ENCODE measurements at regions not wholly inside any gene's neighbourhood (a gene's known extent, or its start where the extent isn't known, plus 50 kb on each side); places are given as distances from the start of the nearest gene placed in this dataset.

DNA sequence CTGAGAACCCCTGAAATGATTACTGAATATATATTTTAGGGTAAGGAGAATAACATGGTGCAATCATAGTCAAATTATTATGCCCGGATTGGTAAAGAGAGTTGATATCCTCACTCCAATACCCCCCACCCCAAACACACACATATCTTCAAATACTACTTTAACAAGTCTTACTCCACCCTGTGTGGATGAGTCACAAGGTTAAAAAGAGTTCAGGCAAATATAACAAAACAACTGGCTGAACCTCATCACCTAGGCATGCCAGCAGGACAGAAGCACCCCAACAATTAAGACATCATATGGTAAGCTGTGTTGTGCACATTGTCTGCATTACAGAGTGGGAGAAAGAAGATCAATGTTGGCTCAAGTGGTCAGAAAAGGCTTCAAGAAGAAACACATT lies 857.4 kb downstream of the TDRD15 start:
- TF ChIP-seq ELF4 (CRISPR knock-in tag; IDR thresholded peaks at IDR 0.05; ENCODE audit: low read depth), result no peak
- TF ChIP-seq ZNF138 (CRISPR knock-in tag; conservative IDR thresholded peaks at IDR 0.05), result no peak
- no peak for TF ChIP-seq AR (CRISPR knock-in tag; IDR thresholded peaks at IDR 0.05)
- TF ChIP-seq TCF7 (CRISPR knock-in tag; IDR thresholded peaks at IDR 0.05; ENCODE audit: low read depth), result no peak
- TF ChIP-seq, protein P1, sequence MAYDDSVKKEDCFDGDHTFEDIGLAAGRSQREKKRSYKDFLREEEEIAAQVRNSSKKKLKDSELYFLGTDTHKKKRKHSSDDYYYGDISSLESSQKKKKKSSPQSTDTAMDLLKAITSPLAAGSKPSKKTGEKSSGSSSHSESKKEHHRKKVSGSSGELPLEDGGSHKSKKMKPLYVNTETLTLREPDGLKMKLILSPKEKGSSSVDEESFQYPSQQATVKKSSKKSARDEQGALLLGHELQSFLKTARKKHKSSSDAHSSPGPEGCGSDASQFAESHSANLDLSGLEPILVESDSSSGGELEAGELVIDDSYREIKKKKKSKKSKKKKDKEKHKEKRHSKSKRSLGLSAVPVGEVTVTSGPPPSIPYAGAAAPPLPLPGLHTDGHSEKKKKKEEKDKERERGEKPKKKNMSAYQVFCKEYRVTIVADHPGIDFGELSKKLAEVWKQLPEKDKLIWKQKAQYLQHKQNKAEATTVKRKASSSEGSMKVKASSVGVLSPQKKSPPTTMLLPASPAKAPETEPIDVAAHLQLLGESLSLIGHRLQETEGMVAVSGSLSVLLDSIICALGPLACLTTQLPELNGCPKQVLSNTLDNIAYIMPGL (CRISPR knock-in tag; IDR thresholded peaks at IDR 0.05), result no peak
- TF ChIP-seq, protein P2, sequence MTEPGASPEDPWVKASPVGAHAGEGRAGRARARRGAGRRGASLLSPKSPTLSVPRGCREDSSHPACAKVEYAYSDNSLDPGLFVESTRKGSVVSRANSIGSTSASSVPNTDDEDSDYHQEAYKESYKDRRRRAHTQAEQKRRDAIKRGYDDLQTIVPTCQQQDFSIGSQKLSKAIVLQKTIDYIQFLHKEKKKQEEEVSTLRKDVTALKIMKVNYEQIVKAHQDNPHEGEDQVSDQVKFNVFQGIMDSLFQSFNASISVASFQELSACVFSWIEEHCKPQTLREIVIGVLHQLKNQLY (CRISPR knock-in tag; IDR thresholded peaks at IDR 0.05), result no peak
- no peak for TF ChIP-seq TP53 (CRISPR knock-in tag; IDR thresholded peaks at IDR 0.05)
- TF ChIP-seq NR3C1 (CRISPR knock-in tag; conservative IDR thresholded peaks at IDR 0.05; ENCODE audit: low read depth), result no peak
- no peak for TF ChIP-seq KAT7 (CRISPR knock-in tag; IDR thresholded peaks at IDR 0.05; ENCODE audit: borderline replicate concordance)
- TF ChIP-seq, protein P3, sequence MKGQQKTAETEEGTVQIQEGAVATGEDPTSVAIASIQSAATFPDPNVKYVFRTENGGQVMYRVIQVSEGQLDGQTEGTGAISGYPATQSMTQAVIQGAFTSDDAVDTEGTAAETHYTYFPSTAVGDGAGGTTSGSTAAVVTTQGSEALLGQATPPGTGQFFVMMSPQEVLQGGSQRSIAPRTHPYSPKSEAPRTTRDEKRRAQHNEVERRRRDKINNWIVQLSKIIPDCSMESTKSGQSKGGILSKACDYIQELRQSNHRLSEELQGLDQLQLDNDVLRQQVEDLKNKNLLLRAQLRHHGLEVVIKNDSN (CRISPR knock-in tag; IDR thresholded peaks at IDR 0.05), result no peak
- TF ChIP-seq, protein P4, sequence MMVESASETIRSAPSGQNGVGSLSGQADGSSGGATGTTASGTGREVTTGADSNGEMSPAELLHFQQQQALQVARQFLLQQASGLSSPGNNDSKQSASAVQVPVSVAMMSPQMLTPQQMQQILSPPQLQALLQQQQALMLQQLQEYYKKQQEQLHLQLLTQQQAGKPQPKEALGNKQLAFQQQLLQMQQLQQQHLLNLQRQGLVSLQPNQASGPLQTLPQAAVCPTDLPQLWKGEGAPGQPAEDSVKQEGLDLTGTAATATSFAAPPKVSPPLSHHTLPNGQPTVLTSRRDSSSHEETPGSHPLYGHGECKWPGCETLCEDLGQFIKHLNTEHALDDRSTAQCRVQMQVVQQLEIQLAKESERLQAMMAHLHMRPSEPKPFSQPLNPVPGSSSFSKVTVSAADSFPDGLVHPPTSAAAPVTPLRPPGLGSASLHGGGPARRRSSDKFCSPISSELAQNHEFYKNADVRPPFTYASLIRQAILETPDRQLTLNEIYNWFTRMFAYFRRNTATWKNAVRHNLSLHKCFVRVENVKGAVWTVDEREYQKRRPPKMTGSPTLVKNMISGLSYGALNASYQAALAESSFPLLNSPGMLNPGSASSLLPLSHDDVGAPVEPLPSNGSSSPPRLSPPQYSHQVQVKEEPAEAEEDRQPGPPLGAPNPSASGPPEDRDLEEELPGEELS (CRISPR knock-in tag; IDR thresholded peaks at IDR 0.05), result no peak
- no peak for TF ChIP-seq ATF1 (CRISPR knock-in tag; IDR thresholded peaks at IDR 0.05)
- no peak for TF ChIP-seq ZNF396 (CRISPR knock-in tag; IDR thresholded peaks at IDR 0.05; ENCODE audit: borderline replicate concordance)
- TF ChIP-seq JUN (CRISPR knock-in tag; IDR thresholded peaks at IDR 0.05), result no peak
- POLR2A ChIA-PET, result no interaction called here
- CTCF ChIA-PET, result no interaction called here
- Mint-ChIP-seq H3K27me3 (ENCODE audit: low read depth) (no peaks in the 10 kb centered on the region), H3K4me3 (no peak overlapping the region), H3K36me3 (peaks cover 32% of the 10 kb centered on the region), H3K9me3 (peaks cover 39% of the 10 kb centered on the region), H3K4me1 (peaks cover 6% of the 10 kb centered on the region), H3K27ac (no peak overlapping the region)
- ATAC-seq, result no peak
- DNase-seq (ENCODE audit: low spot score), result no peak

- no peak for ATAC-seq
- Mint-ChIP-seq H3K27ac (no peak overlapping the region), H3K36me3 (peaks cover 37% of the 10 kb centered on the region), H3K4me3 (no peak overlapping the region), H3K9me3 (peaks cover 72% of the 10 kb centered on the region), H3K27me3 (ENCODE audit: low read depth) (peaks cover 2% of the 10 kb centered on the region; the same call in 1 of the 2 replicates), H3K4me1 (no peaks in the 10 kb centered on the region)
- POLR2A ChIA-PET, result no interaction called here
- TF ChIP-seq, protein P2 (CRISPR knock-in tag; IDR thresholded peaks at IDR 0.05), result no peak
- DNase-seq (ENCODE audit: low spot score), result no peak
- CTCF ChIA-PET, result no interaction called here
These were observed 869.2 kb downstream of the TDRD15 start for GRCh38 chr2:21993002-21993401.

Data from WTC11 (cell line).